ENCODE measurements at regions not wholly inside any gene's neighbourhood (a gene's known extent, or its start where the extent isn't known, plus 50 kb on each side); places are given as distances from the start of the nearest gene placed in this dataset.

- Histone ChIP-seq H3K23me2 (ENCODE audit: insufficient read length, low read depth, low read length, poor library complexity, severe bottlenecking) (no peaks in the 10 kb centered on the region), H3K4ac (ENCODE audit: low read depth, low read length) (no peak overlapping the region), H2BK20ac (ENCODE audit: low read depth, low read length, poor library complexity, severe bottlenecking) (no peak overlapping the region), H3K27me3 (ENCODE audit: insufficient read depth, low read length) (no peaks in the 10 kb centered on the region), H2AFZ (ENCODE audit: low read length) (no peak overlapping the region), H3K27ac (ENCODE audit: insufficient read length, low read depth, low read length) (no peak overlapping the region), H3K4me2 (ENCODE audit: insufficient read depth, insufficient read length, low read length) (no peak overlapping the region), H4K5ac (ENCODE audit: insufficient read length, low read depth, low read length) (no peak overlapping the region), H3T11ph (ENCODE audit: low read length) (no peak overlapping the region), H2BK5ac (ENCODE audit: insufficient read length, low read length) (no peak overlapping the region), H3K14ac (ENCODE audit: insufficient read depth, low read length) (no peak overlapping the region), H3K9me3 (ENCODE audit: control insufficient read depth, low read depth, low read length) (no peaks in the 10 kb centered on the region), H3K4me1 (ENCODE audit: insufficient read depth, low read length) (no peaks in the 10 kb centered on the region), H4K8ac (replicated peaks; ENCODE audit: insufficient read length, low read depth, low read length) (no peak overlapping the region), H4K91ac (ENCODE audit: insufficient read length, low read depth, low read length) (no peak overlapping the region), H3K18ac (ENCODE audit: insufficient read length, low read depth, low read length) (no peak overlapping the region), H3K23ac (ENCODE audit: insufficient read length, low read depth, low read length) (no peak overlapping the region), H3K79me1 (ENCODE audit: insufficient read depth, low read depth, low read length, poor library complexity, severe bottlenecking) (no peaks in the 10 kb centered on the region), H3K79me2 (ENCODE audit: insufficient read depth, low read length) (no peaks in the 10 kb centered on the region), H2BK120ac (ENCODE audit: low read depth, low read length, poor library complexity, severe bottlenecking) (no peak overlapping the region), H2BK12ac (ENCODE audit: insufficient read length, low read depth, low read length) (no peak overlapping the region), H3K9ac (ENCODE audit: extremely low read depth, insufficient read length, low read length) (no peak overlapping the region), H4K20me1 (ENCODE audit: control insufficient read depth, insufficient read depth, insufficient read length) (no peaks in the 10 kb centered on the region), H3K56ac (ENCODE audit: insufficient read length, low read depth, low read length) (no peak overlapping the region), H2AK5ac (ENCODE audit: insufficient read length, low read length) (no peak overlapping the region), H2BK15ac (ENCODE audit: low read depth, low read length) (no peak overlapping the region)
- TF ChIP-seq CTCF (conservative IDR thresholded peaks at IDR 0.05) = no peak
- H3K36me3 Mint-ChIP-seq (ENCODE audit: insufficient read depth in 1 of 3, low read depth in 3 of 3) = no peaks in the 10 kb centered on the region
- no peaks in the 10 kb centered on the region for H3K9me3 Mint-ChIP-seq
- DNase-seq = peak; percentile 43
- WGBS (ENCODE audit: extremely low coverage, insufficient read length, low lambda C conversion rate) = no CpG with 5 or more reads among the region's 1 CpG
- peaks cover 16 to 22% of the 10 kb centered on the region in 2 experiments for H3K4me1 Mint-ChIP-seq
- peak overlapping the region; percentile 23 to 68 (median 66); a peak in 6 of 7 replicates for H3K27ac Mint-ChIP-seq
- no peak overlapping the region for H3K4me3 Mint-ChIP-seq
- no peaks in the 10 kb centered on the region for H3K27me3 Mint-ChIP-seq (ENCODE audit: low read depth)
Measured at GRCh38 chr1:172720339-172720738, 61.4 kb downstream of the FASLG start.

All from H9 (cell line).